A549 (cell line): ENCODE measurements at regions not wholly inside any gene's neighbourhood (a gene's known extent, or its start where the extent isn't known, plus 50 kb on each side); places are given as distances from the start of the nearest gene placed in this dataset.

Experiments used
- ATAC-seq, 2 experiments: fragments of 200-7000 bp in 1 of 2; fragments of >200 bp in 1 of 2; cut with Nextera tagmentation in 1 of 2; cut with Tn5 transposase in 1 of 2; 3 replicates each; pipeline versions ENCODE4 v1.8.0 to v1.9.1; 2018 to 2020; ENCODE audit warnings: mild to moderate bottlenecking in 1 of 2, moderate library complexity in 1 of 2
- CTCF ChIA-PET: fragments of 300-600 bp; sonication (Branson Sonifier 250); formaldehyde crosslinking; extraction: SDS; loops from one replicate; lab custom pipeline; 2021; ENCODE audit warnings: antibody characterized with exemption, inconsistent platforms; lab: Yijun Ruan, JAX
- POLR2A ChIA-PET: fragments of 350-600 bp; formaldehyde crosslinking; extraction: SDS; loops from one replicate; lab custom pipeline; 2021; ENCODE audit warnings: antibody characterized with exemption, inconsistent platforms; lab: Yijun Ruan, JAX
- DNase-seq, 2 experiments: peaks; one replicate each; pipeline versions ENCODE4 v3.0.0 to v3.0.0-alpha.2; 2011 to 2016; ENCODE audit warnings: low read depth in 1 of 2, low spot score in 1 of 2
- FAIRE-seq: peaks from 2 replicates; lab custom pipeline; 2011; peaks lifted over from hg19 to GRCh38; lab: Jason Lieb, UNC
- H3K27ac ChIP-seq, 2 experiments: fragments of >200 bp; sonication (Bioruptor Twin); formaldehyde crosslinking; 3 replicates each; pipeline ENCODE4 v1.5.1; 2016 to 2017
- H3K4me1 ChIP-seq: fragments of >200 bp; sonication (Bioruptor Twin); formaldehyde crosslinking; 3 replicates; pipeline ENCODE4 v1.6.1; 2016
- H3K4me2 ChIP-seq: fragments of >200 bp; sonication (Bioruptor Twin); formaldehyde crosslinking; 3 replicates; pipeline ENCODE4 v1.6.1; 2016
- H3K4me3 ChIP-seq: fragments of >200 bp; sonication (Bioruptor Twin); formaldehyde crosslinking; 3 replicates; pipeline ENCODE4 v1.5.1; 2016
- H3K9me3 ChIP-seq: fragments of >200 bp; sonication (Bioruptor Twin); formaldehyde crosslinking; 3 replicates; pipeline ENCODE4 v1.6.1; 2016
- BHLHE40 ChIP-seq: IDR thresholded peaks from 2 replicates; pipeline ENCODE4 v1.6.1; 2012; ENCODE audit warnings: low read depth, low read length, inconsistent platforms
- CBX8 ChIP-seq: fragments of 200-600 bp; sonication (generic); IDR thresholded peaks from 2 replicates; pipeline ENCODE4 v1.6.1; 2016
- CHD2 ChIP-seq: fragments of 150-350 bp; IDR thresholded peaks from 2 replicates; pipeline ENCODE4 v1.6.1; 2014; ENCODE audit warnings: low read length; ENCODE audit not compliant: partially characterized antibody
- CTCF ChIP-seq: fragments of >200 bp; sonication (Bioruptor Twin); formaldehyde crosslinking; IDR thresholded peaks from 3 replicates; pipeline ENCODE4 v1.5.1; 2016
- E2F6 ChIP-seq: IDR thresholded peaks from 2 replicates; pipeline ENCODE4 v1.6.1; 2012; ENCODE audit warnings: low read depth, borderline replicate concordance
- ELK1 ChIP-seq: fragments of 150-350 bp; IDR thresholded peaks from 2 replicates; pipeline ENCODE4 v1.6.1; 2014; ENCODE audit warnings: low read depth, mild to moderate bottlenecking, low read length
- ESRRA ChIP-seq: fragments of 150-350 bp; IDR thresholded peaks from 2 replicates; pipeline ENCODE4 v1.6.1; 2014; ENCODE audit warnings: mild to moderate bottlenecking, low read length, borderline replicate concordance
- FOSL2 ChIP-seq, 2 experiments: fragments of 450-650 bp in 1 of 2; fragments of >200 bp in 1 of 2; sonication (Bioruptor Twin) in 1 of 2; formaldehyde crosslinking; IDR thresholded peaks; 2 replicates each; pipeline versions ENCODE4 v1.5.0 to v1.6.1; 2016 to 2020; ENCODE audit warnings: mild to moderate bottlenecking in 1 of 2, moderate library complexity in 1 of 2
- HES2 ChIP-seq: fragments of >200 bp; sonication (Bioruptor Twin); formaldehyde crosslinking; IDR thresholded peaks from 2 replicates; pipeline ENCODE4 v1.6.1; 2016
- HOXA7 ChIP-seq: fragments of 250-450 bp; sonication (Bioruptor Pico); IDR thresholded peaks from 2 replicates; pipeline ENCODE4 v1.5.0; 2020; ENCODE audit warnings: mild to moderate bottlenecking, moderate library complexity
- HOXB13 ChIP-seq: fragments of 250-450 bp; sonication (Bioruptor Pico); IDR thresholded peaks from 2 replicates; pipeline ENCODE4 v1.5.0; 2020; ENCODE audit warnings: low read depth, mild to moderate bottlenecking, moderate library complexity
- HOXB5 ChIP-seq: fragments of 250-450 bp; sonication (Bioruptor Pico); IDR thresholded peaks from 2 replicates; pipeline ENCODE4 v1.5.0; 2020; ENCODE audit warnings: mild to moderate bottlenecking, moderate library complexity
- KDM1A ChIP-seq: fragments of 200-600 bp; sonication (generic); IDR thresholded peaks from 2 replicates; pipeline ENCODE4 v1.6.1; 2016; ENCODE audit warnings: low read depth, mild to moderate bottlenecking
- MAZ ChIP-seq: fragments of 150-350 bp; IDR thresholded peaks from 2 replicates; pipeline ENCODE4 v1.6.1; 2014; ENCODE audit warnings: antibody characterized with exemption, low read depth, low read length, borderline replicate concordance
- POLR2A ChIP-seq: IDR thresholded peaks from 2 replicates; pipeline ENCODE4 v1.6.1; 2012; ENCODE audit warnings: mild to moderate bottlenecking, low read length
- REST ChIP-seq: fragments of 200-600 bp; sonication (generic); IDR thresholded peaks from 2 replicates; pipeline ENCODE4 v1.6.1; 2016; ENCODE audit warnings: antibody characterized with exemption, mild to moderate bottlenecking, moderate library complexity
- RFX5 ChIP-seq: fragments of 450-650 bp; IDR thresholded peaks from 2 replicates; pipeline ENCODE4 v1.7.1; 2014; ENCODE audit warnings: antibody characterized with exemption, mild to moderate bottlenecking, moderate library complexity
- TP53 ChIP-seq: fragments of 250-450 bp; sonication (Bioruptor Pico); IDR thresholded peaks from 2 replicates; pipeline ENCODE4 v1.5.0; 2021; ENCODE audit warnings: mild to moderate bottlenecking, moderate library complexity
- ZNF302 ChIP-seq: fragments of 250-450 bp; sonication (Bioruptor Pico); IDR thresholded peaks from 2 replicates; pipeline ENCODE4 v1.9.0; 2021; ENCODE audit warnings: inconsistent platforms, mild to moderate bottlenecking, moderate library complexity
- ZSCAN20 ChIP-seq: fragments of 250-450 bp; sonication (Bioruptor Pico); IDR thresholded peaks from 2 replicates; pipeline ENCODE4 v1.8.0; 2022; ENCODE audit warnings: mild to moderate bottlenecking, moderate library complexity
- WGBS: methylation state at CpG from one replicate; pipeline ENCODE4 v1.1.6; 2017; ENCODE audit errors: missing lambda C conversion rate; 5-methylcytosine and 5-hydroxymethylcytosine counted together

- no peak overlapping the region for H3K27ac ChIP-seq
- ChIA-PET CTCF (interaction anchor here (0.7 to 1.0 kb wide), 3 partner anchors 17 to 440 kb away, joined by 3 read pairs; no protein-coding TSS in a partner anchor), POLR2A (no interaction called here)
- H3K4me2 ChIP-seq: no peak overlapping the region
- no peak overlapping the region for H3K4me3 ChIP-seq
- WGBS: 40% methylated on average over 2 of the region's 3 CpGs
- no peak for TF ChIP-seq ZSCAN20 (CRISPR knock-in tag)
- no peak for TF ChIP-seq TP53 (CRISPR knock-in tag)
- no peak for TF ChIP-seq HES2
- no peak for TF ChIP-seq MAZ
- no peak for TF ChIP-seq RFX5
- no peak for TF ChIP-seq ELK1
- TF ChIP-seq HOXA7: no peak
- no peak for TF ChIP-seq ESRRA
- no peak for TF ChIP-seq CHD2
- no peak for TF ChIP-seq CBX8
- no peak for TF ChIP-seq HOXB13 (CRISPR knock-in tag)
- TF ChIP-seq REST: no peak
- no peak for TF ChIP-seq POLR2A
- no peak for TF ChIP-seq CTCF
- TF ChIP-seq KDM1A: no peak
- TF ChIP-seq HOXB5 (CRISPR knock-in tag): no peak
- no peak for TF ChIP-seq E2F6
- TF ChIP-seq BHLHE40: no peak
- no peak for TF ChIP-seq FOSL2 (IDR thresholded peaks at IDR 0.05)
- no peak for TF ChIP-seq FOSL2 (CRISPR knock-in tag; IDR thresholded peaks at IDR 0.05)
- no peak for DNase-seq
- no peak for FAIRE-seq
- no peaks in the 10 kb centered on the region for H3K4me1 ChIP-seq
- no peak for ATAC-seq
- H3K9me3 ChIP-seq: no peaks in the 10 kb centered on the region
Measured at GRCh38 chr3:43786102-43786501, 95.4 kb downstream of the ABHD5 start.

- Histone ChIP-seq H3K4me2 (no peak overlapping the region), H3K27ac (no peak overlapping the region), H3K9me3 (no peaks in the 10 kb centered on the region), H3K4me1 (no peaks in the 10 kb centered on the region), H3K4me3 (no peak overlapping the region)
- FAIRE-seq (no peak), ATAC-seq (no peak), DNase-seq (no peak)
- 75% methylated on average over 8 of the region's 9 CpGs for WGBS
- ChIA-PET POLR2A (no interaction called here), CTCF (interaction anchor here (0.7 to 1.0 kb wide), 3 partner anchors 17 to 440 kb away, joined by 3 read pairs; no protein-coding TSS in a partner anchor)
- TF ChIP-seq HOXA7: no peak
- TF ChIP-seq ZNF302 (CRISPR knock-in tag): no peak
Measured at GRCh38 chr3:43786526-43787305, 96.0 kb downstream of the ABHD5 start.
